KMS-11 (cell line): ENCODE measurements at regions not wholly inside any gene's neighbourhood (a gene's known extent, or its start where the extent isn't known, plus 50 kb on each side); places are given as distances from the start of the nearest gene placed in this dataset.

Source experiments
- H2AFZ ChIP-seq: fragments of 200-600 bp; sonication (generic); 2 replicates; pipeline ENCODE4 v1.6.1; 2016; ENCODE audit warnings: antibody characterized with exemption, mixed run types, low read depth
- H3K27ac ChIP-seq: fragments of 200-600 bp; sonication (generic); 2 replicates; pipeline ENCODE4 v1.6.1; 2016; ENCODE audit warnings: mild to moderate bottlenecking, mixed run types
- H3K27me3 ChIP-seq: fragments of 200-600 bp; sonication (generic); 2 replicates; pipeline ENCODE4 v1.6.1; 2017; ENCODE audit warnings: mild to moderate bottlenecking, low read depth, mixed run types, moderate library complexity; ENCODE audit not compliant: insufficient read depth
- H3K36me3 ChIP-seq: fragments of 200-600 bp; sonication (generic); 2 replicates; pipeline ENCODE4 v1.6.1; 2017; ENCODE audit warnings: mild to moderate bottlenecking, mixed run types; ENCODE audit not compliant: insufficient read depth
- H3K4me1 ChIP-seq: fragments of 200-600 bp; sonication (generic); 2 replicates; pipeline ENCODE4 v1.6.1; 2016; ENCODE audit warnings: mild to moderate bottlenecking, low read depth, mixed run types; ENCODE audit not compliant: poor library complexity, severe bottlenecking
- H3K4me2 ChIP-seq: fragments of 200-600 bp; sonication (generic); 2 replicates; pipeline ENCODE4 v1.7.0; 2016; ENCODE audit warnings: mild to moderate bottlenecking, mixed run types
- H3K4me3 ChIP-seq: fragments of 200-600 bp; sonication (generic); IDR thresholded peaks from 2 replicates; pipeline ENCODE4 v1.6.1; 2017; ENCODE audit warnings: low read depth, low read length, mixed read lengths; ENCODE audit not compliant: insufficient read depth
- H3K79me2 ChIP-seq: fragments of 200-600 bp; sonication (generic); 2 replicates; pipeline ENCODE4 v1.6.1; 2016; ENCODE audit warnings: low read depth, mixed run types; ENCODE audit not compliant: insufficient read depth
- H3K9ac ChIP-seq: fragments of 200-600 bp; sonication (generic); 2 replicates; pipeline ENCODE4 v1.6.1; 2016; ENCODE audit warnings: mild to moderate bottlenecking, mixed run types
- H4K20me1 ChIP-seq: fragments of 200-600 bp; sonication (generic); 2 replicates; pipeline ENCODE4 v1.6.1; 2016; ENCODE audit warnings: mild to moderate bottlenecking, mixed run types; ENCODE audit not compliant: insufficient read depth
- CTCF ChIP-seq: fragments of 200-600 bp; sonication (generic); conservative IDR thresholded peaks from 2 replicates; pipeline ENCODE4 v1.6.1; 2017; ENCODE audit warnings: low read depth, mild to moderate bottlenecking, antibody characterized with exemption, low read length, moderate library complexity, mixed read lengths

- no peaks in the 10 kb centered on the region for H3K27me3 ChIP-seq
- no peak overlapping the region for H3K4me3 ChIP-seq
- H4K20me1 ChIP-seq = no peaks in the 10 kb centered on the region
- H3K9ac ChIP-seq = no peak overlapping the region
- H3K36me3 ChIP-seq = no peaks in the 10 kb centered on the region
- TF ChIP-seq CTCF = no peak
- no peaks in the 10 kb centered on the region for H3K4me1 ChIP-seq
- H3K4me2 ChIP-seq = no peak overlapping the region
- no peak overlapping the region for H3K27ac ChIP-seq
- H3K79me2 ChIP-seq = no peaks in the 10 kb centered on the region
- no peak overlapping the region for H2AFZ ChIP-seq
Measured at GRCh38 chr22:27344546-27344945, 457.0 kb downstream of the MN1 start.

- no peak overlapping the region for H3K4me3 ChIP-seq
- no peaks in the 10 kb centered on the region for H3K36me3 ChIP-seq
- no peak overlapping the region for H3K27ac ChIP-seq
- H4K20me1 ChIP-seq = no peaks in the 10 kb centered on the region
- H3K4me1 ChIP-seq = no peaks in the 10 kb centered on the region
- no peak overlapping the region for H3K4me2 ChIP-seq
- no peaks in the 10 kb centered on the region for H3K79me2 ChIP-seq
- H3K27me3 ChIP-seq = no peaks in the 10 kb centered on the region
- no peak for TF ChIP-seq CTCF
- H3K9ac ChIP-seq = no peak overlapping the region
- H2AFZ ChIP-seq = no peak overlapping the region
Measured at GRCh38 chr22:27345691-27346090, 455.9 kb downstream of the MN1 start.

GRCh38 chr22:27347951-27348350 is 453.6 kb downstream of the MN1 start:
- Histone ChIP-seq H4K20me1 (no peaks in the 10 kb centered on the region), H3K9ac (no peak overlapping the region), H3K36me3 (no peaks in the 10 kb centered on the region), H3K27ac (no peak overlapping the region), H3K27me3 (no peaks in the 10 kb centered on the region), H3K4me1 (no peaks in the 10 kb centered on the region), H3K4me2 (no peak overlapping the region), H3K4me3 (no peak overlapping the region), H2AFZ (no peak overlapping the region), H3K79me2 (no peaks in the 10 kb centered on the region)
- no peak for TF ChIP-seq CTCF

- no peak for TF ChIP-seq CTCF
- Histone ChIP-seq H3K36me3 (no peaks in the 10 kb centered on the region), H3K9ac (no peak overlapping the region), H3K27ac (no peak overlapping the region), H3K79me2 (no peaks in the 10 kb centered on the region), H4K20me1 (no peaks in the 10 kb centered on the region), H3K27me3 (no peaks in the 10 kb centered on the region), H3K4me3 (no peak overlapping the region), H2AFZ (no peak overlapping the region), H3K4me1 (no peaks in the 10 kb centered on the region), H3K4me2 (no peak overlapping the region)
Measured at GRCh38 chr22:27348634-27349033, 452.9 kb downstream of the MN1 start.

GRCh38 chr22:27349456-27349855 is 452.1 kb downstream of the MN1 start:
- H3K27me3 ChIP-seq = no peaks in the 10 kb centered on the region
- no peaks in the 10 kb centered on the region for H3K36me3 ChIP-seq
- no peaks in the 10 kb centered on the region for H4K20me1 ChIP-seq
- H3K9ac ChIP-seq = no peak overlapping the region
- H3K79me2 ChIP-seq = no peaks in the 10 kb centered on the region
- H3K27ac ChIP-seq = no peak overlapping the region
- no peak overlapping the region for H3K4me3 ChIP-seq
- no peaks in the 10 kb centered on the region for H3K4me1 ChIP-seq
- no peak overlapping the region for H2AFZ ChIP-seq
- H3K4me2 ChIP-seq = no peak overlapping the region
- TF ChIP-seq CTCF = no peak
